Gastrocnemius medialis (tissue), 4 donors: ENCODE measurements at regions not wholly inside any gene's neighbourhood (a gene's known extent, or its start where the extent isn't known, plus 50 kb on each side); places are given as distances from the start of the nearest gene placed in this dataset.

Experiments used
- ATAC-seq, 2 donors: fragments of 150-250 bp; one replicate each; pipeline ENCODE4 v1.9.1; 2016
- DNase-seq, 2 donors: peaks; one replicate each; pipeline ENCODE4 v3.0.0-alpha.2; 2019
- H3K27ac ChIP-seq, 4 donors: fragments of 200-600 bp; sonication (generic); 1 replicate in 1 of 4; 2 replicates in 3 of 4; pipeline ENCODE4 v1.5.1; 2016 to 2018; ENCODE audit warnings: mild to moderate bottlenecking in 2 of 4, moderate library complexity in 1 of 4
- H3K27me3 ChIP-seq, 3 donors: fragments of 200-600 bp; sonication (generic) in 2 of 3; 1 replicate in 1 of 3; 2 replicates in 2 of 3; pipeline versions ENCODE4 v1.5.1 to v1.6.0; 2016 to 2019; ENCODE audit warnings: mild to moderate bottlenecking in 1 of 3, moderate library complexity in 1 of 3
- H3K36me3 ChIP-seq, 2 donors: fragments of 200-600 bp; sonication (generic) in 1 of 2; one replicate each; pipeline ENCODE4 v1.5.1; 2017 to 2018
- H3K4me1 ChIP-seq, 2 donors: fragments of 200-600 bp; sonication (generic) in 1 of 2; one replicate each; pipeline ENCODE4 v1.5.1; 2016 to 2017; ENCODE audit warnings: mild to moderate bottlenecking in 2 of 2
- H3K4me3 ChIP-seq, 4 donors: fragments of 200-600 bp; sonication (generic) in 3 of 4; 1 replicate in 1 of 4; 2 replicates in 3 of 4; pipeline ENCODE4 v1.5.1; 2016 to 2019; ENCODE audit warnings: mild to moderate bottlenecking in 2 of 4
- H3K9me3 ChIP-seq, 3 donors: fragments of 200-600 bp; sonication (generic) in 2 of 3; 1 replicate in 1 of 3; 2 replicates in 2 of 3; pipeline ENCODE4 v1.5.1; 2016 to 2019
- POLR2A ChIP-seq, 2 donors: fragments of 450-650 bp; IDR thresholded peaks; one replicate each; pipeline ENCODE4 v1.6.1; 2017; ENCODE audit warnings: antibody characterized with exemption in 2 of 2, mild to moderate bottlenecking in 2 of 2, moderate library complexity in 2 of 2
- in situ Hi-C, 4 donors: fragments of 200-750 bp; cut with MboI; loops; one replicate each; pipeline versions ENCODE4 v1.15.0 to v1.8.0; 2017; ENCODE audit warnings: low sequenced_read_pairs in 4 of 4
- intact Hi-C: fragments of 100-400 bp; cut with DNase I; formaldehyde crosslinking; loops from one replicate; pipeline ENCODE4 v1.15.1; 2023; ENCODE audit warnings: low total_unique reads
- TF ChIP-seq, protein P1 (sequence below), 5 experiments: fragments of 450-650 bp in 3 of 5; fragments of 200-600 bp in 2 of 5; sonication (generic) in 2 of 5; IDR thresholded peaks in 4 of 5; conservative IDR thresholded peaks in 1 of 5; 1 replicate in 4 of 5; 2 replicates in 1 of 5; pipeline ENCODE4 v1.5.1; 2016 to 2019; ENCODE audit warnings: antibody characterized with exemption in 5 of 5, mild to moderate bottlenecking in 3 of 5, moderate library complexity in 3 of 5

DNA sequence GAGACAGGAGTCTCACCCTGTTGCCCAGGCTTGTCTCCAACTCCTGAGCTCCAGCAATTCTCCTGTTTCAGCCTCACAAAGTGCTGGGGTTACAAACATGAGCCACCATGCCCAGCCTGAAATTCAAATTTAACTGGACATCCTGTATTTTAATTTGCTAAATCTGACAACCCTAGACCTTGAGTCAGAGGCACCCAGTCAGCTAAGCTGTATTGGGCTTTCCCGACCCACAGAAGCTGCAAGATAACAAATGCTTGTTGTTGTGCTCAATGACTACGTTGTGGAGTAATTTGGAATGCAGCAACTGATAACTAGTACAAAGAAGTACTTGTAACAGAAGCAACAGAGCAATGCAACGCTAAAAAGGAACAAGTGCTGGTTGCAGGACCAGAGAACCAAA is 533.1 kb downstream of the NTRK2 start:
- DNase-seq = no peak
- no peaks in the 10 kb centered on the region for H3K36me3 ChIP-seq
- H3K27ac ChIP-seq = no peak overlapping the region
- intact Hi-C loops = no loop called here
- TF ChIP-seq, protein P1, sequence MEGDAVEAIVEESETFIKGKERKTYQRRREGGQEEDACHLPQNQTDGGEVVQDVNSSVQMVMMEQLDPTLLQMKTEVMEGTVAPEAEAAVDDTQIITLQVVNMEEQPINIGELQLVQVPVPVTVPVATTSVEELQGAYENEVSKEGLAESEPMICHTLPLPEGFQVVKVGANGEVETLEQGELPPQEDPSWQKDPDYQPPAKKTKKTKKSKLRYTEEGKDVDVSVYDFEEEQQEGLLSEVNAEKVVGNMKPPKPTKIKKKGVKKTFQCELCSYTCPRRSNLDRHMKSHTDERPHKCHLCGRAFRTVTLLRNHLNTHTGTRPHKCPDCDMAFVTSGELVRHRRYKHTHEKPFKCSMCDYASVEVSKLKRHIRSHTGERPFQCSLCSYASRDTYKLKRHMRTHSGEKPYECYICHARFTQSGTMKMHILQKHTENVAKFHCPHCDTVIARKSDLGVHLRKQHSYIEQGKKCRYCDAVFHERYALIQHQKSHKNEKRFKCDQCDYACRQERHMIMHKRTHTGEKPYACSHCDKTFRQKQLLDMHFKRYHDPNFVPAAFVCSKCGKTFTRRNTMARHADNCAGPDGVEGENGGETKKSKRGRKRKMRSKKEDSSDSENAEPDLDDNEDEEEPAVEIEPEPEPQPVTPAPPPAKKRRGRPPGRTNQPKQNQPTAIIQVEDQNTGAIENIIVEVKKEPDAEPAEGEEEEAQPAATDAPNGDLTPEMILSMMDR (IDR thresholded peaks at IDR 0.05 in 4 of 5, conservative IDR thresholded peaks at IDR 0.05 in 1 of 5) = no peak
- no peak for TF ChIP-seq POLR2A (IDR thresholded peaks at IDR 0.05)
- no peaks in the 10 kb centered on the region for H3K4me1 ChIP-seq
- ATAC-seq = no peak
- no peaks in the 10 kb centered on the region for H3K9me3 ChIP-seq
- H3K4me3 ChIP-seq = no peak overlapping the region
- in situ Hi-C loops = no loop called here
- H3K27me3 ChIP-seq = no peaks in the 10 kb centered on the region

DNA sequence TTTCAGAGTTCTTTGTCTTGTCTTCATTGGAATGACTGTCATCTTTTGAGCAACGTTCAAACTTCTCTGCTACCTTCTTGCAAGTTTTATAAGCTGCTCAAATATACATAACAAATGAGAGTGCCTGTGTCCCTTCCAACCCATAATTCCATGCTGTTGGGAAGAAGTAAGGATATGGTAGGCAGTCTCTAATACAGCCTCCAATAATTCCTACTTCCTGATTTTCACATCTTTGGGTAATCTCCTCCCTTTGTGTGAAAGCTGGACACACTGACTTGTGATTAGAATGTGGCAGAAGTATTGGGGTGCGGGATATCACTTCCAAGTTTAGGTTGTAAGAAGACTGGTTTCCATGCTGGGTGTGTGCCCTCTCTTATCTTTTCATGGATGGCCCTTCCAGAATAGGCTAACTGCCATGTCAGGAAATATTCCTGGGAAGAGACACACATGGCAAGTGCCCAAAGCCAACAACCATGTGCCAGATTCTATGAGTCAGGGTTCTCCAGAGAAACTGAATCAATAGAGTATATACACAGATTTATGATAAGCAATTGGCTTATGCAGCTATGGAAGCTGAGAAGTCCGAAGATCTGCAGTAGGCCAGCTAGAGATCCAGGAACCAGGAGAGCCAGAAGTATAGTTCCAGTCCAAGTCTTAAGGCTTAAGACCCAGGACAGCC is 531.3 kb downstream of the NTRK2 start:
- H3K27ac ChIP-seq = no peak overlapping the region

DNA sequence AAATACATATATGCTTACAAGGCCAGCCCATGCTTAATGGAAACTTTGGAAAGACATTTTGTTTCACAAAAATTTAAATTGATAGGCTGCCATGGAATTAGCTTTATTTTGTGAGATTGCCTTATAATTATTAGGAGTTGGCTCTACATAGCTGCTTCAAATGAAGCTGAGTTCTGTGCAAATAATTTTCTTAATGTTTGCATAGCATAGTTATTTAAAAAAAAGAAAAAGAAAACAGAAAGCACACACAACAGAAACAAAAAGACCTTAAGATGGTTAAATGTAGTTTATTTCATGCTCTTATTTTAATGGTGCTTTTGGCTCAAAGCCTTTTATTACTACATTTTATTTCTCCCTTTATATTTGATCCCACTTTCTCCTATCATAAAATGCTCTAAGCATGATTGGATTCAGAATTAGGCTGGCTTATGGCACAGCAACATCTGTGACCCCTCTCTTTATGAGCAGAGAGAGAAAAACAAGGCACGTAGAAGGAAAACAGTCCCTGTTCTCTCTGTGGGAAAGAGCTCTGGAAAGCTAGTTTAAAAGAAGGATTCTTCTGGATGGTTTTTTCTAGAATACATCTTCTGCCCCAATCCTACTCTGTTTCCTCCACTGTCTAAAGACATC is 530.5 kb downstream of the NTRK2 start:
- TF ChIP-seq, protein P1 (IDR thresholded peaks at IDR 0.05 in 4 of 5, conservative IDR thresholded peaks at IDR 0.05 in 1 of 5) = no peak
- no peak for TF ChIP-seq POLR2A (IDR thresholded peaks at IDR 0.05)
- intact Hi-C loops = no loop called here
- no peak for DNase-seq
- in situ Hi-C loops = no loop called here
- H3K36me3 ChIP-seq = no peaks in the 10 kb centered on the region
- H3K9me3 ChIP-seq = no peaks in the 10 kb centered on the region
- H3K4me3 ChIP-seq = no peak overlapping the region
- no peaks in the 10 kb centered on the region for H3K27me3 ChIP-seq
- no peaks in the 10 kb centered on the region for H3K4me1 ChIP-seq
- no peak overlapping the region for H3K27ac ChIP-seq
- no peak for ATAC-seq

More for the DNA sequence above, 531.3 kb downstream of the NTRK2 start:
- Histone ChIP-seq H3K9me3 (no peaks in the 10 kb centered on the region), H3K27me3 (no peaks in the 10 kb centered on the region), H3K36me3 (no peaks in the 10 kb centered on the region), H3K4me3 (no peak overlapping the region), H3K4me1 (no peaks in the 10 kb centered on the region)
- in situ Hi-C loops = no loop called here
- no peak for ATAC-seq
- intact Hi-C loops = no loop called here
- TF ChIP-seq POLR2A (IDR thresholded peaks at IDR 0.05) = no peak
- TF ChIP-seq, protein P1 (IDR thresholded peaks at IDR 0.05 in 4 of 5, conservative IDR thresholded peaks at IDR 0.05 in 1 of 5) = no peak
- no peak for DNase-seq

DNA sequence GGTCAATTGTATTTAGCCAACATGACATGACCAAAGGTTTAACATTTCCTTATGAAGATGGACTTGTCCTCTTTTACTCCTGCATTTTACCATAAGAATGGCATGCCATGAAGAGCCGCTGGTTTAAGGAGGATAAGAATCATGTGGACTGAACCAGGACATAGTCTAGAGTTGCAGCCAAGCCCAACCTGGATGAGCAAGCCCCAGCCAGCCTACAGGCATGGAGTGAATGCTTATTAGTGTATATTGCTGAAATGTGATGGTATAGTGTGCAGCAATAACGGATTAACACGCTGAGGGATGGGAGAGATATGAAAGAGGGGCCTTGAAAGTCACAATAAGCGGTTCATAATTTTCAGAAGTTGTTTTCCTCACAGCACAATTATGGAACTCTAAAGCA is 523.2 kb downstream of the NTRK2 start:
- H3K9me3 ChIP-seq = no peaks in the 10 kb centered on the region
- no peak for TF ChIP-seq POLR2A (IDR thresholded peaks at IDR 0.05)
- TF ChIP-seq, protein P1 (IDR thresholded peaks at IDR 0.05 in 4 of 5, conservative IDR thresholded peaks at IDR 0.05 in 1 of 5) = no peak
- intact Hi-C loops (no loop called here), in situ Hi-C loops (no loop called here)
- H3K4me1 ChIP-seq = no peaks in the 10 kb centered on the region
- no peak overlapping the region for H3K27ac ChIP-seq
- H3K27me3 ChIP-seq = no peaks in the 10 kb centered on the region
- H3K36me3 ChIP-seq = no peaks in the 10 kb centered on the region
- DNase-seq = no peak
- H3K4me3 ChIP-seq = no peak overlapping the region
- ATAC-seq = no peak
